OCI-LY3 (cell line): ENCODE measurements at regions not wholly inside any gene's neighbourhood (a gene's known extent, or its start where the extent isn't known, plus 50 kb on each side); places are given as distances from the start of the nearest gene placed in this dataset.

Source experiments
- EZH2phosphoT487 ChIP-seq: fragments of 200-600 bp; shearing (Covaris generic); IDR thresholded peaks from 2 replicates; pipeline ENCODE4 v1.6.1; 2018; ENCODE audit warnings: antibody characterized with exemption, mixed run types, low read depth
- TF ChIP-seq, protein P1 (sequence below): fragments of 200-600, 300-600 bp; sonication (generic); IDR thresholded peaks from 2 replicates; pipeline ENCODE4 v1.5.1; 2014; ENCODE audit warnings: antibody characterized with exemption, low read length, low read depth

DNA sequence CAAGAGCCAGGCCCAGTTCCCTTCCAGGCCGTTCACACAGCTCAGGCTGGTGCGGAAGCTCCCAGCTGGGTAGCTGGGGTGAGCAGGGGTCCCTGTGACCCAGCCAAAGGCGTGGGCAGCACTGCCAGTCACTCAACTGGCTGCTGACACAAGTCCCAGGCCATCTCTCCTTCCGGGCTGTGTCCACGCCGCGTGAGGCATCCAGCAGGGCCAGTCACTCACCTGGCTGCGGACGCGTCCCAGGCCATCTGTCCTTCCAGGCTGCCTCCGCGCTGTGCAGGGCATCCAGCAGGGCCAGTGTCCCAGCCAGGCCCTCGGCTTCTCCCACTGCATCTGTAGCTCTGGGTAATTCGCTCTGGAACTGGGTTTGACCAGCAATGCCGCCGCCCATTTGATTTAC lies 184.2 kb downstream of the BRD1 start:
- TF ChIP-seq, protein P1, sequence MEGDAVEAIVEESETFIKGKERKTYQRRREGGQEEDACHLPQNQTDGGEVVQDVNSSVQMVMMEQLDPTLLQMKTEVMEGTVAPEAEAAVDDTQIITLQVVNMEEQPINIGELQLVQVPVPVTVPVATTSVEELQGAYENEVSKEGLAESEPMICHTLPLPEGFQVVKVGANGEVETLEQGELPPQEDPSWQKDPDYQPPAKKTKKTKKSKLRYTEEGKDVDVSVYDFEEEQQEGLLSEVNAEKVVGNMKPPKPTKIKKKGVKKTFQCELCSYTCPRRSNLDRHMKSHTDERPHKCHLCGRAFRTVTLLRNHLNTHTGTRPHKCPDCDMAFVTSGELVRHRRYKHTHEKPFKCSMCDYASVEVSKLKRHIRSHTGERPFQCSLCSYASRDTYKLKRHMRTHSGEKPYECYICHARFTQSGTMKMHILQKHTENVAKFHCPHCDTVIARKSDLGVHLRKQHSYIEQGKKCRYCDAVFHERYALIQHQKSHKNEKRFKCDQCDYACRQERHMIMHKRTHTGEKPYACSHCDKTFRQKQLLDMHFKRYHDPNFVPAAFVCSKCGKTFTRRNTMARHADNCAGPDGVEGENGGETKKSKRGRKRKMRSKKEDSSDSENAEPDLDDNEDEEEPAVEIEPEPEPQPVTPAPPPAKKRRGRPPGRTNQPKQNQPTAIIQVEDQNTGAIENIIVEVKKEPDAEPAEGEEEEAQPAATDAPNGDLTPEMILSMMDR: no peak
- TF ChIP-seq EZH2phosphoT487: no peak
